GM18870 (cell line): ENCODE measurements at regions not wholly inside any gene's neighbourhood (a gene's known extent, or its start where the extent isn't known, plus 50 kb on each side); places are given as distances from the start of the nearest gene placed in this dataset.
"Not testable (repeated sequence)": the region's sequence is repeated elsewhere in the genome, so short reads cannot be mapped to it uniquely, and the experiment has no call there.

ENCODE experiments used
- ATAC-seq: cut with Tn5 transposase; IDR thresholded peaks from one replicate; pipeline ENCODE4 v1.9.1; 2021; ENCODE audit warnings: moderate library complexity; ENCODE audit not compliant: unreplicated experiment

GRCh38 chr4:124432500-124432899 lies 280.0 kb downstream of the ANKRD50 start:
- ATAC-seq: no peak

- no peak for ATAC-seq
Observed at GRCh38 chr4:124433044-124433443, 279.5 kb downstream of the ANKRD50 start.

GRCh38 chr4:124433500-124433899 lies 279.0 kb downstream of the ANKRD50 start:
- ATAC-seq: no peak

- no peak for ATAC-seq
Observed at GRCh38 chr4:124435274-124435950, 277.1 kb downstream of the ANKRD50 start.

- ATAC-seq: no peak
Observed at GRCh38 chr4:124437853-124438495, 274.6 kb downstream of the ANKRD50 start.

GRCh38 chr4:124445071-124445470 lies 267.5 kb downstream of the ANKRD50 start:
- no peak for ATAC-seq

GRCh38 chr4:124449881-124450280 lies 262.7 kb downstream of the ANKRD50 start:
- ATAC-seq: no peak

- ATAC-seq: no peak
Observed at GRCh38 chr4:124450851-124451250, 261.7 kb downstream of the ANKRD50 start.

GRCh38 chr4:124454772-124455270 lies 257.7 kb downstream of the ANKRD50 start:
- ATAC-seq: no peak

GRCh38 chr4:124455671-124456070 lies 256.9 kb downstream of the ANKRD50 start:
- ATAC-seq: no peak

- no peak for ATAC-seq
Observed at GRCh38 chr4:124459196-124459940, 253.2 kb downstream of the ANKRD50 start.

- no peak for ATAC-seq
Observed at GRCh38 chr4:124459941-124460310, 252.6 kb downstream of the ANKRD50 start.

- ATAC-seq: not testable (repeated sequence)
Observed at GRCh38 chr4:124461592-124461991, 250.9 kb downstream of the ANKRD50 start.

GRCh38 chr4:124462954-124463828 lies 249.3 kb downstream of the ANKRD50 start:
- ATAC-seq: no peak

GRCh38 chr4:124464836-124465235 lies 247.7 kb downstream of the ANKRD50 start:
- no peak for ATAC-seq

GRCh38 chr4:124468360-124468759 lies 244.2 kb downstream of the ANKRD50 start:
- ATAC-seq: no peak

- no peak for ATAC-seq
Observed at GRCh38 chr4:124469981-124470380, 242.6 kb downstream of the ANKRD50 start.

GRCh38 chr4:124478470-124478869 lies 234.1 kb downstream of the ANKRD50 start:
- no peak for ATAC-seq

- no peak for ATAC-seq
Observed at GRCh38 chr4:124480061-124480460, 232.5 kb downstream of the ANKRD50 start.

GRCh38 chr4:124481123-124481522 lies 231.4 kb downstream of the ANKRD50 start:
- no peak for ATAC-seq
